Ovary (tissue), 7 donors: ENCODE measurements at regions not wholly inside any gene's neighbourhood (a gene's known extent, or its start where the extent isn't known, plus 50 kb on each side); places are given as distances from the start of the nearest gene placed in this dataset.

Experiments used
- DNase-seq, 5 donors: peaks; one replicate each; pipeline ENCODE4 v3.0.0-alpha.2; 2019 to 2020
- H3K27ac ChIP-seq, 2 donors: fragments of 200-600 bp; one replicate each; pipeline versions ENCODE4 v1.5.1 to v1.8.0; 2019 to 2022
- H3K27me3 ChIP-seq: fragments of 200-600 bp; one replicate; pipeline ENCODE4 v1.8.0; 2022
- H3K36me3 ChIP-seq: fragments of 200-600 bp; sonication (generic); one replicate; pipeline ENCODE4 v1.5.1; 2019
- H3K4me1 ChIP-seq: one replicate; pipeline ENCODE4 v1.8.1; 2013; ENCODE audit warnings: mild to moderate bottlenecking, moderate library complexity; ENCODE audit not compliant: insufficient read depth
- H3K4me3 ChIP-seq: fragments of 200-600 bp; sonication (generic); one replicate; pipeline ENCODE4 v1.5.1; 2017
- H3K9me3 ChIP-seq, 2 donors: fragments of 200-600 bp in 1 of 2; sonication (generic) in 1 of 2; one replicate each; pipeline versions ENCODE4 v1.5.1 to v1.8.1; 2013 to 2019; ENCODE audit warnings: mild to moderate bottlenecking in 1 of 2, moderate library complexity in 1 of 2
- CTCF ChIP-seq, 3 donors: fragments of 450-650 bp in 2 of 3; fragments of 200-600 bp in 1 of 3; IDR thresholded peaks; one replicate each; pipeline versions ENCODE4 v1.5.1 to v1.8.0; 2016 to 2022; ENCODE audit warnings: antibody characterized with exemption in 3 of 3, mild to moderate bottlenecking in 1 of 3
- EP300 ChIP-seq: sonication (generic); formaldehyde crosslinking; IDR thresholded peaks from one replicate; pipeline ENCODE4 v1.6.1; 2017; ENCODE audit warnings: antibody characterized with exemption
- POLR2A ChIP-seq: fragments of 450-650 bp; IDR thresholded peaks from one replicate; pipeline ENCODE4 v1.6.1; 2017; ENCODE audit warnings: antibody characterized with exemption, mild to moderate bottlenecking, moderate library complexity
- WGBS, 3 donors: extraction: QIAGEN DNeasy Blood & Tissue Kit in 1 of 3; methylation state at CpG; one replicate each; pipeline versions ENCODE4 v1.1.5 to v1.1.7; 2013 to 2017; 5-methylcytosine and 5-hydroxymethylcytosine counted together
- intact Hi-C, 4 donors: fragments of 100-400 bp; cut with DNase I; formaldehyde crosslinking; loops; one replicate each; pipeline versions ENCODE4 v1.11.0 to v1.15.1; 2022 to 2023
- donor health status: DM: no; HTN: no; CAD: no; lungs with moderate emphysema.
- donor health status: DM: no; HTN: no; CAD: no.
- donor health status: Bipolar disorder and iron deficiency.
- donor health status: DM: no; HTN: no; CAD: no.
- donor health status: DM: yes; HTN: yes; CAD: no.

GRCh38 chr1:234877761-234878160 is 250.9 kb downstream of the TOMM20 start:
- no peaks in the 10 kb centered on the region for H3K36me3 ChIP-seq
- H3K9me3 ChIP-seq = no peaks in the 10 kb centered on the region
- 94 to 96% (median 95%) methylated on average over 7 of the region's 7 CpGs for WGBS, 3 donors
- DNase-seq = no peak
- intact Hi-C loops = loop anchor here in 1 of 4 donors (10.0 kb wide), 1 partner anchor 133 kb away; no protein-coding TSS in a partner anchor
- H3K4me1 ChIP-seq = peaks cover 1% of the 10 kb centered on the region
- H3K27ac ChIP-seq = no peak overlapping the region
- TF ChIP-seq POLR2A = no peak
- TF ChIP-seq EP300 = no peak
- no peak for TF ChIP-seq CTCF (IDR thresholded peaks at IDR 0.05)
- H3K4me3 ChIP-seq = no peak overlapping the region
- no peaks in the 10 kb centered on the region for H3K27me3 ChIP-seq

- H3K27ac ChIP-seq = no peak overlapping the region
- no peaks in the 10 kb centered on the region for H3K27me3 ChIP-seq
- no peaks in the 10 kb centered on the region for H3K9me3 ChIP-seq
- intact Hi-C loops = loop anchor here in 1 of 4 donors (10.0 kb wide), 1 partner anchor 131 kb away; no protein-coding TSS in a partner anchor
- no peaks in the 10 kb centered on the region for H3K36me3 ChIP-seq
- 73 to 78% (median 76%) methylated on average over 15 of the region's 15 CpGs for whole genome bisulfite sequencing, 3 donors
- peak in 1 of 5 donors; percentile 40 for DNase-seq
- H3K4me1 ChIP-seq = peaks cover 1% of the 10 kb centered on the region
- no peak overlapping the region for H3K4me3 ChIP-seq
- no peak for TF ChIP-seq POLR2A
- TF ChIP-seq EP300 = no peak
- TF ChIP-seq CTCF (IDR thresholded peaks at IDR 0.05) = no peak
Observed at GRCh38 chr1:234875953-234876855, 252.4 kb downstream of the TOMM20 start.

- no peak for DNase-seq
Observed at GRCh38 chr1:234875328-234875952, 253.2 kb downstream of the TOMM20 start.

More at GRCh38 chr1:234875328-234875952, 253.2 kb downstream of the TOMM20 start:
- TF ChIP-seq CTCF (IDR thresholded peaks at IDR 0.05) (no peak), POLR2A (no peak), EP300 (no peak)
- H3K27me3 ChIP-seq = no peaks in the 10 kb centered on the region
- H3K9me3 ChIP-seq = no peaks in the 10 kb centered on the region
- 91 to 94% (median 92%) methylated on average over 17 of the region's 17 CpGs for WGBS, 3 donors
- no peak overlapping the region for H3K27ac ChIP-seq
- intact Hi-C loops = loop anchor here in 1 of 4 donors (10.0 kb wide), 1 partner anchor 131 kb away; no protein-coding TSS in a partner anchor
- H3K4me3 ChIP-seq = no peak overlapping the region
- H3K4me1 ChIP-seq = peaks cover 1% of the 10 kb centered on the region
- no peaks in the 10 kb centered on the region for H3K36me3 ChIP-seq
